Erythroblast (primary cell): ENCODE measurements at regions not wholly inside any gene's neighbourhood (a gene's known extent, or its start where the extent isn't known, plus 50 kb on each side); places are given as distances from the start of the nearest gene placed in this dataset.

Experiments
- GATA1 ChIP-seq: IDR thresholded peaks from 2 replicates; pipeline ENCODE4 v1.6.1; 2011; ENCODE audit warnings: low read depth, mild to moderate bottlenecking, control low read depth, low read length, moderate library complexity
- POLR2A ChIP-seq: IDR thresholded peaks from 2 replicates; pipeline ENCODE4 v1.6.1; 2011; ENCODE audit warnings: mild to moderate bottlenecking, low read length

DNA sequence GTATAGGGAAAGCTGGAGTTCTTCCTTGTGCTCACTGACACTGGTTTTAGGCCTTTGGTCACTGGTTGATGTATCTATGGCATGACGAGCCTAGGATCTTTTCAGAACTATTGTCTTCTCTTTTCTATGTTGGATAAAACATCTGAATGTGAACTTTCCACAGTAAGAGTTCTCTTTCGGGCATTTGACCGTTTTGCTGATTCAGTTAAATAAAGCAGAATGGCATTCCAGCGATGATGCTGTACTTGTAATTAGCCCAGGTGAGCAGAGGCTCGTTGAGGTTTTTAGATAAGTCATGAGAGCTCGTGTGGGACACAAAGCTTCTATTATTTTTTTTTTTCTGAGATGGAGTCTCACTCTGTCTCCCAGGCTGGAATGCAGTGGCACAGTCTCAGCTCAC lies 160.2 kb upstream of the DPP6 start:
- no peak for TF ChIP-seq POLR2A
- no peak for TF ChIP-seq GATA1
